Caco-2 (cell line): ENCODE measurements at regions not wholly inside any gene's neighbourhood (a gene's known extent, or its start where the extent isn't known, plus 50 kb on each side); places are given as distances from the start of the nearest gene placed in this dataset.

Experiments used
- BruUV-seq: library from RNA; stranded (reverse); fragments of 400-500 nt; replicated peaks from 2 replicates; lab custom pipeline; 2021; lab: Mats Ljungman, UMichigan
- CTCF ChIA-PET: fragments of 300-600 bp; sonication (Branson Sonifier 250); formaldehyde crosslinking; loops from one replicate; lab custom pipeline; 2022; ENCODE audit warnings: antibody characterized with exemption; lab: Charles Lee
- POLR2A ChIA-PET: fragments of 300-600 bp; sonication (Branson Sonifier 250); formaldehyde crosslinking; loops from one replicate; lab custom pipeline; 2022; ENCODE audit warnings: antibody characterized with exemption; lab: Charles Lee
- DNase-seq, 2 experiments: peaks; one replicate each; pipeline versions ENCODE4 v3.0.0 to v3.0.0-alpha.2; 2020 to 2022
- H3K27me3 ChIP-seq: replicated peaks from 2 replicates; pipeline ENCODE4 v1.6.0; 2011; ENCODE audit warnings: low read length; ENCODE audit not compliant: control insufficient read depth, insufficient read depth
- H3K36me3 ChIP-seq: 2 replicates; pipeline ENCODE4 v1.5.1; 2011; ENCODE audit warnings: low read length; ENCODE audit not compliant: control insufficient read depth, insufficient read depth
- H3K4me1 ChIP-seq: fragments of 250-450 bp; sonication (Bioruptor Pico); 2 replicates; pipeline ENCODE4 v1.5.1; 2020; ENCODE audit warnings: mild to moderate bottlenecking
- H3K4me3 ChIP-seq: 2 replicates; pipeline ENCODE4 v1.5.1; 2011; ENCODE audit warnings: low read depth, mild to moderate bottlenecking, control low read depth, low read length
- H3K9me3 ChIP-seq: fragments of 250-450 bp; sonication (Bioruptor Pico); 2 replicates; pipeline ENCODE4 v1.5.1; 2020; ENCODE audit warnings: mild to moderate bottlenecking, moderate library complexity
- H3K27ac Mint-ChIP-seq: one replicate; pipeline ENCODE4 v1.8.0; 2022; ENCODE audit warnings: mixed read lengths; ENCODE audit not compliant: unreplicated experiment
- H3K27me3 Mint-ChIP-seq: one replicate; pipeline ENCODE4 v1.8.0; 2022; ENCODE audit warnings: mixed read lengths; ENCODE audit not compliant: insufficient read depth, unreplicated experiment
- H3K36me3 Mint-ChIP-seq: one replicate; pipeline ENCODE4 v1.8.0; 2022; ENCODE audit warnings: mild to moderate bottlenecking, mixed read lengths; ENCODE audit not compliant: insufficient read depth, unreplicated experiment
- H3K4me1 Mint-ChIP-seq: one replicate; pipeline ENCODE4 v1.8.0; 2022; ENCODE audit warnings: low read depth, mixed read lengths; ENCODE audit not compliant: unreplicated experiment
- H3K4me3 Mint-ChIP-seq: one replicate; pipeline ENCODE4 v1.8.0; 2022; ENCODE audit warnings: mild to moderate bottlenecking, moderate library complexity, mixed read lengths; ENCODE audit not compliant: unreplicated experiment
- H3K9me3 Mint-ChIP-seq: one replicate; pipeline ENCODE4 v1.8.0; 2022; ENCODE audit warnings: mixed read lengths; ENCODE audit not compliant: unreplicated experiment
- CTCF ChIP-seq, 2 experiments: fragments of 200-600 bp in 1 of 2; IDR thresholded peaks; 1 replicate in 1 of 2; 2 replicates in 1 of 2; pipeline versions ENCODE4 v1.5.1 to v1.8.0; 2011 to 2022; ENCODE audit warnings: antibody characterized with exemption in 1 of 2, control low read depth in 1 of 2, inconsistent platforms in 1 of 2, low read depth in 1 of 2, low read length in 1 of 2, mild to moderate bottlenecking in 1 of 2, moderate library complexity in 1 of 2; ENCODE audit not compliant: insufficient read depth in 1 of 2, severe bottlenecking in 1 of 2, unreplicated experiment in 1 of 2
- intact Hi-C: fragments of 100-400 bp; cut with micrococcal nuclease; formaldehyde crosslinking; loops from one replicate; pipeline ENCODE4 v1.10.0; 2022; ENCODE audit not compliant: unreplicated experiment

GRCh38 chr2:204249437-204249836, 295.8 kb upstream of the PARD3B start:
- no TSS peak for BruUV-seq
- Histone ChIP-seq H3K27me3 (no peaks in the 10 kb centered on the region), H3K4me3 (no peak overlapping the region), H3K36me3 (no peaks in the 10 kb centered on the region), H3K4me1 (no peaks in the 10 kb centered on the region), H3K9me3 (no peaks in the 10 kb centered on the region)
- Mint-ChIP-seq H3K36me3 (no peaks in the 10 kb centered on the region), H3K27me3 (no peaks in the 10 kb centered on the region), H3K27ac (no peak overlapping the region), H3K4me1 (no peaks in the 10 kb centered on the region), H3K9me3 (no peaks in the 10 kb centered on the region), H3K4me3 (no peak overlapping the region)
- no peak for TF ChIP-seq CTCF (IDR thresholded peaks at IDR 0.05; ENCODE audit: insufficient read depth in 1 of 2, low read depth in 1 of 2, low read length in 1 of 2, severe bottlenecking in 1 of 2, unreplicated experiment in 1 of 2)
- intact Hi-C loops = no loop called here
- ChIA-PET POLR2A (no interaction called here), CTCF (interaction anchor here (1.1 kb wide), 1 partner anchor 104 kb away, joined by 3 read pairs; no protein-coding TSS in a partner anchor)
- no peak for DNase-seq

GRCh38 chr2:204250692-204251091, 294.6 kb upstream of the PARD3B start:
- DNase-seq = no peak
- Mint-ChIP-seq H3K9me3 (no peaks in the 10 kb centered on the region), H3K27me3 (no peaks in the 10 kb centered on the region), H3K27ac (no peak overlapping the region), H3K36me3 (no peaks in the 10 kb centered on the region), H3K4me3 (no peak overlapping the region), H3K4me1 (no peaks in the 10 kb centered on the region)
- Histone ChIP-seq H3K27me3 (no peaks in the 10 kb centered on the region), H3K9me3 (no peaks in the 10 kb centered on the region), H3K4me3 (no peak overlapping the region), H3K36me3 (no peaks in the 10 kb centered on the region), H3K4me1 (no peaks in the 10 kb centered on the region)
- ChIA-PET CTCF (no interaction called here), POLR2A (no interaction called here)
- intact Hi-C loops = no loop called here
- no TSS peak for BruUV-seq
- no peak for TF ChIP-seq CTCF (IDR thresholded peaks at IDR 0.05; ENCODE audit: insufficient read depth in 1 of 2, low read depth in 1 of 2, low read length in 1 of 2, severe bottlenecking in 1 of 2, unreplicated experiment in 1 of 2)

- Mint-ChIP-seq H3K4me1 (no peaks in the 10 kb centered on the region), H3K27me3 (no peaks in the 10 kb centered on the region), H3K27ac (no peak overlapping the region), H3K9me3 (no peaks in the 10 kb centered on the region), H3K36me3 (no peaks in the 10 kb centered on the region), H3K4me3 (no peak overlapping the region)
- ChIA-PET POLR2A (interaction anchor here (0.6 kb wide), 1 partner anchor 599 kb away, joined by 3 read pairs; no protein-coding TSS in a partner anchor), CTCF (no interaction called here)
- Histone ChIP-seq H3K36me3 (no peaks in the 10 kb centered on the region), H3K4me1 (no peaks in the 10 kb centered on the region), H3K4me3 (no peak overlapping the region), H3K9me3 (no peaks in the 10 kb centered on the region), H3K27me3 (no peaks in the 10 kb centered on the region)
- no TSS peak for BruUV-seq
- intact Hi-C loops = no loop called here
- no peak for DNase-seq
- TF ChIP-seq CTCF (IDR thresholded peaks at IDR 0.05; ENCODE audit: insufficient read depth in 1 of 2, low read depth in 1 of 2, low read length in 1 of 2, severe bottlenecking in 1 of 2, unreplicated experiment in 1 of 2) = no peak
Observed at GRCh38 chr2:204251158-204251997, 293.9 kb upstream of the PARD3B start.
